Thymus (tissue), 11 donors: ENCODE measurements at regions not wholly inside any gene's neighbourhood (a gene's known extent, or its start where the extent isn't known, plus 50 kb on each side); places are given as distances from the start of the nearest gene placed in this dataset.

Experiments
- DNase-seq, 9 donors: peaks; one replicate each; pipeline ENCODE4 v3.0.0-alpha.2; 2013; ENCODE audit warnings: low spot score in 9 of 9, low read depth in 6 of 9, missing footprints in 1 of 9
- H3K27ac ChIP-seq, 2 donors: one replicate each; pipeline ENCODE4 v1.5.1; 2013; ENCODE audit warnings: control low read depth in 1 of 2, low read depth in 1 of 2, low read length in 1 of 2, mild to moderate bottlenecking in 1 of 2, moderate library complexity in 1 of 2
- H3K27me3 ChIP-seq, 2 donors: one replicate each; pipeline ENCODE4 v1.5.1; 2013; ENCODE audit warnings: low read length in 1 of 2; ENCODE audit not compliant: control insufficient read depth in 2 of 2, insufficient read depth in 1 of 2
- H3K36me3 ChIP-seq, 2 donors: one replicate each; pipeline ENCODE4 v1.5.1; 2013; ENCODE audit warnings: low read length in 1 of 2, mild to moderate bottlenecking in 1 of 2, moderate library complexity in 1 of 2; ENCODE audit not compliant: control insufficient read depth in 2 of 2, insufficient read depth in 2 of 2
- H3K4me1 ChIP-seq, 2 donors: one replicate each; pipeline ENCODE4 v1.5.1; 2013; ENCODE audit warnings: low read length in 2 of 2; ENCODE audit not compliant: control insufficient read depth in 2 of 2, insufficient read depth in 2 of 2
- H3K4me3 ChIP-seq, 2 donors: one replicate each; pipeline ENCODE4 v1.5.1; 2013; ENCODE audit warnings: low read length in 2 of 2, control low read depth in 1 of 2, mild to moderate bottlenecking in 1 of 2
- H3K9me3 ChIP-seq, 2 donors: one replicate each; pipeline ENCODE4 v1.5.1; 2013; ENCODE audit warnings: low read length in 1 of 2, mild to moderate bottlenecking in 1 of 2; ENCODE audit not compliant: control insufficient read depth in 2 of 2, insufficient read depth in 1 of 2
- WGBS: extraction: QIAGEN DNeasy Blood & Tissue Kit; methylation state at CpG from one replicate; pipeline ENCODE4 v1.1.7; 2013; 5-methylcytosine and 5-hydroxymethylcytosine counted together
- donor health status: healthy.

DNA sequence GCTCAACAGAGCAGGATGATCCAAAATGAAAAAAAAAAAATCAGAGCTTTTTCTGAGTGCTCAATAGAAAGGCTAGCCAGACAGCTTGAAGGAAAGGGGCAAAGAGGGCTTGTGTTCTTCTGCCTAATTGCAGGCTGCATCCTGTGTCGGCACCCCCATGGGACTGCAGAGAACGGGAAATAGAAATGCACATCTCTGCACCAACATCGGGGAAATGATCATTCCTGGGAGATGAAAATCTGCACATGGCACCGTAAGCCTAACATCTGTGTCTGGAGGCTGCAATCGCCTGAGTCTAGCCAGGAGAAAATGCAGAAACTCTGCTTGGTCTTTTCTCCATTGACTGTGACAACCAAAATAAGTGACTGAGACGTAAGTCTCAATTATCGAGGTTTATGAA, 243.9 kb downstream of the ICE1 start:
- 90% methylated on average over 7 of the region's 7 CpGs for WGBS
- no peaks in the 10 kb centered on the region for H3K36me3 ChIP-seq
- H3K27ac ChIP-seq = no peak overlapping the region
- no peak for DNase-seq
- no peaks in the 10 kb centered on the region for H3K9me3 ChIP-seq
- H3K4me1 ChIP-seq = no peaks in the 10 kb centered on the region
- no peak overlapping the region for H3K4me3 ChIP-seq
- H3K27me3 ChIP-seq = no peaks in the 10 kb centered on the region

DNA sequence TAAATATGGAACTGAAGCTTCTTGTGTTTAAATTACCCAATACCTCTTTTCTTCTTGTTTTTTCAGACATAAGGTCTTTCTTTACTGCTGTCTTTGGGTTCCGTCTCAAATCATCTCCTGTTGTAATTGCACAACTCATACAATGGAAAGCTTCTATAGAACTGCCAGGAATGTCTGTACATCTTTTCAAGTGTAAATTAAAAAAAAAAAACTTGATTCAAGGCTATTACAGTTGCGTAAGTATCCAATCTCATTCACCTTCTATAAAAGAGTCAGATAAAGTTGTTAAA, 243.5 kb downstream of the ICE1 start:
- DNase-seq = no peak
- no peaks in the 10 kb centered on the region for H3K27me3 ChIP-seq
- 92% methylated on average over 2 of the region's 2 CpGs for WGBS

GRCh38 chr5:5665225-5666075, 243.0 kb downstream of the ICE1 start:
- Histone ChIP-seq H3K27ac (no peak overlapping the region), H3K4me1 (no peaks in the 10 kb centered on the region), H3K27me3 (no peaks in the 10 kb centered on the region), H3K4me3 (no peak overlapping the region), H3K9me3 (no peaks in the 10 kb centered on the region), H3K36me3 (no peaks in the 10 kb centered on the region)
- 88% methylated on average over 13 of the region's 13 CpGs for WGBS
- no peak for DNase-seq

More for the DNA sequence above, 243.5 kb downstream of the ICE1 start:
- H3K9me3 ChIP-seq = no peaks in the 10 kb centered on the region
- H3K4me3 ChIP-seq = no peak overlapping the region
- H3K4me1 ChIP-seq = no peaks in the 10 kb centered on the region
- H3K36me3 ChIP-seq = no peaks in the 10 kb centered on the region
- no peak overlapping the region for H3K27ac ChIP-seq

GRCh38 chr5:5658889-5659465, 236.5 kb downstream of the ICE1 start:
- no peaks in the 10 kb centered on the region for H3K9me3 ChIP-seq
- no peak for DNase-seq
- no peaks in the 10 kb centered on the region for H3K36me3 ChIP-seq
- no peak overlapping the region for H3K4me3 ChIP-seq
- H3K27me3 ChIP-seq = no peaks in the 10 kb centered on the region
- no peak overlapping the region for H3K27ac ChIP-seq
- no peaks in the 10 kb centered on the region for H3K4me1 ChIP-seq
- 90% methylated on average over 3 of the region's 3 CpGs for WGBS

GRCh38 chr5:5658226-5658625, 235.7 kb downstream of the ICE1 start:
- DNase-seq = no peak
- Histone ChIP-seq H3K9me3 (no peaks in the 10 kb centered on the region), H3K27ac (no peak overlapping the region), H3K27me3 (no peaks in the 10 kb centered on the region), H3K36me3 (no peaks in the 10 kb centered on the region), H3K4me3 (no peak overlapping the region), H3K4me1 (no peaks in the 10 kb centered on the region)
- WGBS = 85% methylated on average over 4 of the region's 4 CpGs

GRCh38 chr5:5652181-5652580, 229.7 kb downstream of the ICE1 start:
- Histone ChIP-seq H3K4me1 (no peaks in the 10 kb centered on the region), H3K9me3 (peaks cover 0 to 4% of the 10 kb centered on the region in 2 donors), H3K27ac (no peak overlapping the region), H3K27me3 (no peaks in the 10 kb centered on the region), H3K36me3 (no peaks in the 10 kb centered on the region), H3K4me3 (no peak overlapping the region)
- DNase-seq = no peak
- WGBS = 93% methylated on average over 13 of the region's 13 CpGs

GRCh38 chr5:5650949-5651348, 228.5 kb downstream of the ICE1 start:
- H3K9me3 ChIP-seq = peaks cover 0 to 4% of the 10 kb centered on the region in 2 donors
- H3K36me3 ChIP-seq = no peaks in the 10 kb centered on the region
- no peaks in the 10 kb centered on the region for H3K4me1 ChIP-seq
- no peak for DNase-seq
- H3K27me3 ChIP-seq = no peaks in the 10 kb centered on the region
- H3K4me3 ChIP-seq = no peak overlapping the region
- WGBS = 96% methylated on average over 2 of the region's 2 CpGs
- H3K27ac ChIP-seq = no peak overlapping the region

- no peak overlapping the region for H3K27ac ChIP-seq
- DNase-seq = no peak
- H3K27me3 ChIP-seq = no peaks in the 10 kb centered on the region
- no peaks in the 10 kb centered on the region for H3K36me3 ChIP-seq
- 72% methylated on average over 5 of the region's 5 CpGs for WGBS
- H3K4me3 ChIP-seq = no peak overlapping the region
- no peaks in the 10 kb centered on the region for H3K4me1 ChIP-seq
- peaks cover 0 to 4% of the 10 kb centered on the region in 2 donors for H3K9me3 ChIP-seq
These were observed 227.8 kb downstream of the ICE1 start for GRCh38 chr5:5650242-5650641.

GRCh38 chr5:5649641-5650040, 227.2 kb downstream of the ICE1 start:
- whole genome bisulfite sequencing = 89% methylated on average over 5 of the region's 5 CpGs

More at GRCh38 chr5:5649641-5650040, 227.2 kb downstream of the ICE1 start:
- H3K27ac ChIP-seq = no peak overlapping the region
- no peaks in the 10 kb centered on the region for H3K27me3 ChIP-seq
- DNase-seq = no peak
- no peaks in the 10 kb centered on the region for H3K4me1 ChIP-seq
- peaks cover 0 to 4% of the 10 kb centered on the region in 2 donors for H3K9me3 ChIP-seq
- H3K4me3 ChIP-seq = no peak overlapping the region
- no peaks in the 10 kb centered on the region for H3K36me3 ChIP-seq
